Trophoblast cell (in vitro differentiated cells and primary cell): ENCODE measurements at regions not wholly inside any gene's neighbourhood (a gene's known extent, or its start where the extent isn't known, plus 50 kb on each side); places are given as distances from the start of the nearest gene placed in this dataset.

Source experiments
- DNase-seq, 2 donors: peaks; one replicate each; pipeline ENCODE4 v3.0.0-alpha.2; 2016
- H2AFZ ChIP-seq: 2 replicates; pipeline ENCODE4 v1.6.1; 2013; ENCODE audit warnings: low read length, moderate library complexity, mild to moderate bottlenecking; ENCODE audit not compliant: insufficient read depth, poor library complexity
- H2AK5ac ChIP-seq: 2 replicates; pipeline ENCODE4 v1.6.1; 2013; ENCODE audit warnings: mild to moderate bottlenecking, low read length
- H2BK120ac ChIP-seq: 2 replicates; pipeline ENCODE4 v1.6.1; 2013; ENCODE audit warnings: low read length, mild to moderate bottlenecking, moderate library complexity; ENCODE audit not compliant: insufficient read depth, poor library complexity
- H2BK12ac ChIP-seq: 2 replicates; pipeline ENCODE4 v1.6.1; 2013; ENCODE audit warnings: mild to moderate bottlenecking, low read length, moderate library complexity
- H2BK5ac ChIP-seq: 2 replicates; pipeline ENCODE4 v1.6.1; 2013; ENCODE audit warnings: low read length, low read depth, moderate library complexity, mild to moderate bottlenecking; ENCODE audit not compliant: poor library complexity
- H3K14ac ChIP-seq: 2 replicates; pipeline ENCODE4 v1.6.1; 2013; ENCODE audit warnings: mild to moderate bottlenecking, low read length
- H3K18ac ChIP-seq: 2 replicates; pipeline ENCODE4 v1.6.1; 2013; ENCODE audit warnings: mild to moderate bottlenecking, low read length
- H3K23ac ChIP-seq: 2 replicates; pipeline ENCODE4 v1.6.1; 2013; ENCODE audit warnings: low read length
- H3K27ac ChIP-seq: 2 replicates; pipeline ENCODE4 v1.5.1; 2013; ENCODE audit warnings: low read depth, mild to moderate bottlenecking, inconsistent platforms, low read length, moderate library complexity
- H3K27me3 ChIP-seq: 2 replicates; pipeline ENCODE4 v1.6.1; 2013; ENCODE audit warnings: inconsistent platforms, mild to moderate bottlenecking, low read length, moderate library complexity; ENCODE audit not compliant: insufficient read depth
- H3K36me3 ChIP-seq, 2 experiments: 1 replicate in 1 of 2; 2 replicates in 1 of 2; pipeline ENCODE4 v1.6.1; 2013; ENCODE audit warnings: low read length in 2 of 2, mild to moderate bottlenecking in 2 of 2, moderate library complexity in 1 of 2; ENCODE audit not compliant: insufficient read depth in 2 of 2, control insufficient read depth in 1 of 2
- H3K4ac ChIP-seq: 2 replicates; pipeline ENCODE4 v1.6.1; 2013; ENCODE audit warnings: low read depth, mild to moderate bottlenecking, low read length, moderate library complexity
- H3K4me1 ChIP-seq, 2 experiments: 1 replicate in 1 of 2; 2 replicates in 1 of 2; pipeline ENCODE4 v1.6.1; 2013; ENCODE audit warnings: low read length in 2 of 2, mild to moderate bottlenecking in 2 of 2, moderate library complexity in 1 of 2; ENCODE audit not compliant: insufficient read depth in 2 of 2, control insufficient read depth in 1 of 2
- H3K4me2 ChIP-seq: 2 replicates; pipeline ENCODE4 v1.6.1; 2013; ENCODE audit warnings: inconsistent platforms, mild to moderate bottlenecking, low read length, moderate library complexity
- H3K4me3 ChIP-seq: 2 replicates; pipeline ENCODE4 v1.5.1; 2013; ENCODE audit warnings: mild to moderate bottlenecking, low read depth, low read length, inconsistent platforms
- H3K79me1 ChIP-seq: one replicate; pipeline ENCODE4 v1.6.1; 2013; ENCODE audit warnings: low read length
- H3K79me2 ChIP-seq: 2 replicates; pipeline ENCODE4 v1.6.1; 2013; ENCODE audit warnings: low read length, mild to moderate bottlenecking; ENCODE audit not compliant: control insufficient read depth, insufficient read depth, poor library complexity
- H3K9ac ChIP-seq: 2 replicates; pipeline ENCODE4 v1.6.1; 2013; ENCODE audit warnings: mild to moderate bottlenecking, low read length
- H3K9me3 ChIP-seq: 2 replicates; pipeline ENCODE4 v1.6.1; 2013; ENCODE audit warnings: low read depth, mild to moderate bottlenecking, control low read depth, inconsistent platforms, low read length; ENCODE audit not compliant: insufficient read depth
- H4K12ac ChIP-seq: 2 replicates; pipeline ENCODE4 v1.6.1; 2013; ENCODE audit warnings: low read depth, mild to moderate bottlenecking, low read length, moderate library complexity
- H4K8ac ChIP-seq: 2 replicates; pipeline ENCODE4 v1.6.1; 2013; ENCODE audit warnings: low read depth, mild to moderate bottlenecking, low read length, moderate library complexity
- H4K91ac ChIP-seq: one replicate; pipeline ENCODE4 v1.6.1; 2013; ENCODE audit warnings: low read depth, mild to moderate bottlenecking, low read length, moderate library complexity
- WGBS: extraction: QIAGEN DNeasy Blood & Tissue Kit; methylation state at CpG from one replicate; pipeline ENCODE4 v1.1.7; 2013; ENCODE audit warnings: missing lambda C conversion rate; ENCODE audit not compliant: insufficient read length, insufficient coverage; ENCODE audit errors: extremely low coverage; 5-methylcytosine and 5-hydroxymethylcytosine counted together

DNA sequence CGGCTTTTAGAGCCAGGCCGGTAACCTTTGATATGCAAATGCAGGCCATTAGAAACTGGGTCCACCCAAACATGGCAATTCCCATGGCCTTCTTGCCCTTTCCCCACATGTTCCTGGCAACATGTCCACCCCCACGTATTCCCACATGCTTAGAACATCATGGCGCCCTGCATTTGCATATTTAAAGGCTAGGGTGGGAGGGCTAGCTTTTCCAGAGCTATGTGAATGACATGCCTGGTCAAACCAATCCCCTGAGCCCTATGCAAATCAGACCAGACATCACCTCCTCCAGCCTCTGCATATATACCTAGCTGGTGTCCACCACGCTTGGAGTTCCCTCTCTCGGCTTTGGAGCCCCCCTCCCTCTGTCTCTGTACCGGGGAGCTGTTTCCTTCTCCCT is 481.9 kb downstream of the CDH2 start:
- Histone ChIP-seq H4K12ac (no peak overlapping the region), H2BK12ac (no peak overlapping the region), H3K27ac (no peak overlapping the region), H2AK5ac (no peak overlapping the region), H3K23ac (no peak overlapping the region), H3K4ac (no peak overlapping the region), H3K79me1 (no peaks in the 10 kb centered on the region), H2BK120ac (no peak overlapping the region), H2BK5ac (no peak overlapping the region), H3K27me3 (no peaks in the 10 kb centered on the region), H3K14ac (no peak overlapping the region), H3K79me2 (no peaks in the 10 kb centered on the region), H2AFZ (no peak overlapping the region), H4K8ac (no peak overlapping the region), H3K9ac (no peak overlapping the region), H3K18ac (no peak overlapping the region), H3K4me2 (no peak overlapping the region), H3K36me3 (no peaks in the 10 kb centered on the region), H3K4me1 (peaks cover 0 to 2% of the 10 kb centered on the region in 2 experiments), H3K9me3 (no peaks in the 10 kb centered on the region), H4K91ac (no peak overlapping the region), H3K4me3 (no peak overlapping the region)
- no peak for DNase-seq
- WGBS: no CpG with 5 or more reads among the region's 7 CpGs

- no peak for DNase-seq
- no peak overlapping the region for H3K18ac ChIP-seq
- H4K8ac ChIP-seq: no peak overlapping the region
- H2BK120ac ChIP-seq: no peak overlapping the region
- H3K27me3 ChIP-seq: no peaks in the 10 kb centered on the region
- H3K9me3 ChIP-seq: no peaks in the 10 kb centered on the region
- H3K79me1 ChIP-seq: no peaks in the 10 kb centered on the region
- H4K91ac ChIP-seq: no peak overlapping the region
- H3K27ac ChIP-seq: no peak overlapping the region
- no peaks in the 10 kb centered on the region for H3K4me1 ChIP-seq
- H2BK12ac ChIP-seq: no peak overlapping the region
- H3K4me3 ChIP-seq: no peak overlapping the region
- no peak overlapping the region for H2BK5ac ChIP-seq
- no peak overlapping the region for H3K9ac ChIP-seq
- no peak overlapping the region for H4K12ac ChIP-seq
- no peak overlapping the region for H2AFZ ChIP-seq
- H3K14ac ChIP-seq: no peak overlapping the region
- no peaks in the 10 kb centered on the region for H3K36me3 ChIP-seq
- H3K79me2 ChIP-seq: no peaks in the 10 kb centered on the region
- H3K23ac ChIP-seq: no peak overlapping the region
- H2AK5ac ChIP-seq: no peak overlapping the region
- H3K4ac ChIP-seq: no peak overlapping the region
- no peak overlapping the region for H3K4me2 ChIP-seq
- whole genome bisulfite sequencing: no CpG with 5 or more reads among the region's 1 CpG
These were observed 488.3 kb downstream of the CDH2 start for GRCh38 chr18:27688581-27688980.

DNA sequence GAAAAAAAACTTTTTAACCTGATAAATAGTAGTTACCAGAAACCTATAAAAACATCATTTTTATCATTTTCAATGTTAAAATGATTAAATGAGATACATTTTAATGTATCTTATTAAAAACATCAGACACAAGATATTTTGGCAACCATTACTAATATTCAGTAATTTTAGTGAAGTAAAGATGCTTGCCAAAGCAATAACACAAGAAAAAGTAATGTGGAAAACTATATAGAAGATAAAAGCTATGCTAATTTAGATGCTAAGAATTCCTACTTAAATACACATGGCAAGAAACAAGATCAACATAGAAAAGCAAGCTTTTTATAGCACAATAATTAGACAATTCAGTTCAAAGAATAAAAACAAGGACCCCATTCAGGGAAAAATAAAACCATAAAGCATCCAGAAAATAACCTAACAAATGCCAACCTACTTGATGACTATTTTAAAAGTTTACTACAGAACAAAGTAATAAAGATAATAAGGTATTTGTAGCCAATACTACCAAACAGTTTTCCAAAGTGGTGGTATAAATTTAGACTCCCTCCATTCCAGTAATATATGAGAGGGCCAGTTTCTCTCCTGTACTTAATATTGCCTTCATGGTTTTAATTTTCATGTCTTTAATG is 489.5 kb downstream of the CDH2 start:
- Histone ChIP-seq H3K79me1 (no peaks in the 10 kb centered on the region), H4K12ac (no peak overlapping the region), H3K4me1 (no peaks in the 10 kb centered on the region), H3K14ac (no peak overlapping the region), H2BK120ac (no peak overlapping the region), H3K9me3 (no peaks in the 10 kb centered on the region), H3K9ac (no peak overlapping the region), H2AK5ac (no peak overlapping the region), H2AFZ (no peak overlapping the region), H2BK5ac (no peak overlapping the region), H3K36me3 (no peaks in the 10 kb centered on the region), H4K91ac (no peak overlapping the region), H3K79me2 (no peaks in the 10 kb centered on the region), H3K18ac (no peak overlapping the region), H4K8ac (no peak overlapping the region), H3K4me2 (no peak overlapping the region), H2BK12ac (no peak overlapping the region), H3K4ac (no peak overlapping the region), H3K27me3 (no peaks in the 10 kb centered on the region), H3K4me3 (no peak overlapping the region), H3K27ac (no peak overlapping the region), H3K23ac (no peak overlapping the region)
- no peak for DNase-seq

- H4K12ac ChIP-seq: no peak overlapping the region
- no peaks in the 10 kb centered on the region for H3K36me3 ChIP-seq
- H4K91ac ChIP-seq: no peak overlapping the region
- H3K14ac ChIP-seq: no peak overlapping the region
- peak; percentile 11 to 75 for DNase-seq
- no peak overlapping the region for H3K4ac ChIP-seq
- no peaks in the 10 kb centered on the region for H3K79me1 ChIP-seq
- H3K4me2 ChIP-seq: no peak overlapping the region
- H2AK5ac ChIP-seq: no peak overlapping the region
- no CpG with 5 or more reads among the region's 2 CpGs for WGBS
- no peak overlapping the region for H4K8ac ChIP-seq
- H3K4me3 ChIP-seq: no peak overlapping the region
- no peaks in the 10 kb centered on the region for H3K4me1 ChIP-seq
- no peak overlapping the region for H3K27ac ChIP-seq
- H3K79me2 ChIP-seq: no peaks in the 10 kb centered on the region
- no peak overlapping the region for H2BK12ac ChIP-seq
- H2AFZ ChIP-seq: no peak overlapping the region
- H3K23ac ChIP-seq: no peak overlapping the region
- H3K18ac ChIP-seq: no peak overlapping the region
- no peaks in the 10 kb centered on the region for H3K27me3 ChIP-seq
- H3K9ac ChIP-seq: no peak overlapping the region
- no peaks in the 10 kb centered on the region for H3K9me3 ChIP-seq
- no peak overlapping the region for H2BK120ac ChIP-seq
- H2BK5ac ChIP-seq: no peak overlapping the region
These were observed 491.0 kb downstream of the CDH2 start for GRCh38 chr18:27685807-27686412.
